ENCODE measurements at regions not wholly inside any gene's neighbourhood (a gene's known extent, or its start where the extent isn't known, plus 50 kb on each side); places are given as distances from the start of the nearest gene placed in this dataset.

DNA sequence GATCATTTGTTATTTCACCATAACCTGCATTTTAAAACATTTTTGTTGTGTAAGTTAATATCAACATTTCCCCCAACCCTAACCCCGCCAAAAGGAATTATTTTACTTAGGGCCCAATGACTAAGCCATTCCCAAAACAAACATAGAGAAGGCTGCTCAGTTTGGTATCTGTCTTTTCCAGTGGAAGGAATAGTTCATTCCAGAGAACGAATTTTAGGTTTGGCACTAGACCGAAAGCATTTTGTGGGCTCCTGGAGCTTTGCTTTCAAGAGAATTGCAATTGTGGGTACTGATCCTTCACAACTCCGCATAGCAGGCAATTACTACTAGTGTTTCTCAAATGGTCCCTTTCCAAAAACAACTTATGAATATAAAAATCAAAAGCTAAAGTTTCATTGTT lies 226.7 kb upstream of the MAD2L1 start:
- no peak overlapping the region for H3K14ac ChIP-seq (replicated peaks; ENCODE audit: low read depth, low read length)
- no peak overlapping the region for H2BK120ac ChIP-seq (ENCODE audit: low read depth, low read length)
- in situ Hi-C loops (cut with MboI; ENCODE audit: low sequenced_read_pairs) (no loop called here), dilution Hi-C loops (cut with HindIII; ENCODE audit: low sequenced_read_pairs, unreplicated experiment) (no loop called here), intact Hi-C loops (cut with micrococcal nuclease) (no loop called here)
- BruUV-seq (replicated peaks): no TSS peak
- no peaks in the 10 kb centered on the region for H4K20me1 ChIP-seq (ENCODE audit: insufficient read depth, low read length)
- no peak overlapping the region for H3K27ac ChIP-seq (ENCODE audit: insufficient read depth, low read length)
- no peak for DNase-seq
- no CpG with 5 or more reads among the region's 4 CpGs for WGBS, 2 experiments (ENCODE audit: extremely low coverage in 2 of 2, insufficient read length in 1 of 2)
- no peak overlapping the region for H2AK9ac ChIP-seq (replicated peaks; ENCODE audit: low read depth, low read length, poor library complexity)
- no peak overlapping the region for H4K5ac ChIP-seq (ENCODE audit: low read depth, low read length)
- H3K23ac ChIP-seq (ENCODE audit: low read depth, low read length): no peak overlapping the region
- H2BK5ac ChIP-seq (ENCODE audit: low read depth, low read length, poor library complexity, severe bottlenecking): no peak overlapping the region
- H3K9me1 ChIP-seq (ENCODE audit: insufficient read depth, low read length): no peaks in the 10 kb centered on the region
- no peak overlapping the region for H3K56ac ChIP-seq (ENCODE audit: extremely low read depth, insufficient read depth, low read length)
- H2BK15ac ChIP-seq (ENCODE audit: low read depth, low read length): no peak overlapping the region
- no peak overlapping the region for H3K18ac ChIP-seq (ENCODE audit: low read depth, low read length)
- H4K8ac ChIP-seq (ENCODE audit: low read depth in 2 of 2, low read length in 2 of 2): no peak overlapping the region
- CTCF ChIA-PET: interaction anchor here (0.8 kb wide), 1 partner anchor 10 kb away, joined by 4 read pairs; no protein-coding TSS in a partner anchor
- no peaks in the 10 kb centered on the region for H3K9me3 ChIP-seq (ENCODE audit: control insufficient read depth, insufficient read depth, low read length)
- TF ChIP-seq NFE2L2 (IDR thresholded peaks at IDR 0.05; ENCODE audit: low read depth, low read length) (no peak), MAFK (IDR thresholded peaks at IDR 0.05; ENCODE audit: low read depth, low read length) (no peak), RAD21 (IDR thresholded peaks at IDR 0.05; ENCODE audit: low read length) (no peak), MAZ (IDR thresholded peaks at IDR 0.05; ENCODE audit: borderline replicate concordance, low read depth, low read length) (no peak), RFX5 (IDR thresholded peaks at IDR 0.05; ENCODE audit: low read depth, low read length) (no peak), CEBPB (IDR thresholded peaks at IDR 0.05; ENCODE audit: low read depth, low read length) (no peak), MXI1 (IDR thresholded peaks at IDR 0.05; ENCODE audit: borderline replicate concordance, low read depth, low read length) (no peak)
- TF ChIP-seq, protein P1, sequence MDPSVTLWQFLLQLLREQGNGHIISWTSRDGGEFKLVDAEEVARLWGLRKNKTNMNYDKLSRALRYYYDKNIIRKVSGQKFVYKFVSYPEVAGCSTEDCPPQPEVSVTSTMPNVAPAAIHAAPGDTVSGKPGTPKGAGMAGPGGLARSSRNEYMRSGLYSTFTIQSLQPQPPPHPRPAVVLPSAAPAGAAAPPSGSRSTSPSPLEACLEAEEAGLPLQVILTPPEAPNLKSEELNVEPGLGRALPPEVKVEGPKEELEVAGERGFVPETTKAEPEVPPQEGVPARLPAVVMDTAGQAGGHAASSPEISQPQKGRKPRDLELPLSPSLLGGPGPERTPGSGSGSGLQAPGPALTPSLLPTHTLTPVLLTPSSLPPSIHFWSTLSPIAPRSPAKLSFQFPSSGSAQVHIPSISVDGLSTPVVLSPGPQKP (IDR thresholded peaks at IDR 0.05; ENCODE audit: borderline replicate concordance, low read depth, low read length): no peak
- H2BK20ac ChIP-seq (ENCODE audit: low read depth, low read length): no peak overlapping the region
- H3K4me3 ChIP-seq (ENCODE audit: insufficient read depth, low read depth, low read length): no peak overlapping the region
- H3K27me3 ChIP-seq (ENCODE audit: control insufficient read depth, insufficient read depth, low read length): no peaks in the 10 kb centered on the region
- no peak overlapping the region for H4K91ac ChIP-seq (ENCODE audit: insufficient read depth, low read depth, low read length)
- H3K9ac ChIP-seq (ENCODE audit: low read depth, low read length): no peak overlapping the region
- no peaks in the 10 kb centered on the region for H3K36me3 ChIP-seq (ENCODE audit: control insufficient read depth, insufficient read depth, low read length)
- H3K4ac ChIP-seq (ENCODE audit: low read depth, low read length): no peak overlapping the region
- H2AFZ ChIP-seq (replicated peaks; ENCODE audit: low read length, poor library complexity): no peak overlapping the region
- no peaks in the 10 kb centered on the region for H3K4me1 ChIP-seq (ENCODE audit: control insufficient read depth, insufficient read depth, low read length)
- 0 out of 2 replicates have a peak, but pooled peaks have one; percentile 32 for ATAC-seq (ENCODE audit: low read depth)
- no peak overlapping the region for H2AK5ac ChIP-seq (ENCODE audit: low read depth, low read length)
- POLR2A ChIA-PET (ENCODE audit: unreplicated experiment): no interaction called here
- no peak overlapping the region for H3K4me2 ChIP-seq (ENCODE audit: low read depth, low read length)
- no peaks in the 10 kb centered on the region for H3K79me1 ChIP-seq (ENCODE audit: low read depth in 1 of 2, low read length in 2 of 2)

Data from IMR-90 (cell line).